ENCODE measurements at regions not wholly inside any gene's neighbourhood (a gene's known extent, or its start where the extent isn't known, plus 50 kb on each side); places are given as distances from the start of the nearest gene placed in this dataset.
A peak's percentile ranks its signal among the peaks of the same experiment; 100 is the strongest.

GRCh38 chr17:71422968-71423367, 697.9 kb upstream of the SOX9 start:
- H3K9me3 ChIP-seq (ENCODE audit: control insufficient read depth, insufficient read depth, low read length), result peaks cover 4% of the 10 kb centered on the region; the same call in 1 of the 2 replicates
- ChIA-PET POLR2A (no interaction called here), CTCF (no interaction called here)
- no peak overlapping the region for H3K27ac ChIP-seq (ENCODE audit: low read depth, low read length)
- H3K4me3 ChIP-seq (ENCODE audit: low read depth, low read length), result no peak overlapping the region
- no peak for TF ChIP-seq CTCF (IDR thresholded peaks at IDR 0.05; ENCODE audit: low read depth, low read length)
- H3K27me3 ChIP-seq (ENCODE audit: control insufficient read depth, insufficient read depth, low read length), result no peaks in the 10 kb centered on the region
- no peak for DNase-seq (ENCODE audit: low read depth, low spot score)

GRCh38 chr17:71423871-71424546, 696.8 kb upstream of the SOX9 start:
- peak; percentile 32 for DNase-seq (ENCODE audit: low read depth, low spot score)
- Histone ChIP-seq H3K27ac (ENCODE audit: low read depth, low read length) (no peak overlapping the region), H3K9me3 (ENCODE audit: control insufficient read depth, insufficient read depth, low read length) (peaks cover 4% of the 10 kb centered on the region; the same call in 1 of the 2 replicates), H3K27me3 (ENCODE audit: control insufficient read depth, insufficient read depth, low read length) (no peaks in the 10 kb centered on the region), H3K4me3 (ENCODE audit: low read depth, low read length) (no peak overlapping the region)
- POLR2A ChIA-PET, result no interaction called here
- no peak for TF ChIP-seq CTCF (IDR thresholded peaks at IDR 0.05; ENCODE audit: low read depth, low read length)
- CTCF ChIA-PET, result interaction anchor here (1.0 kb wide), 1 partner anchor 657 kb away, joined by 5 read pairs; no protein-coding TSS in a partner anchor

- no peak for TF ChIP-seq CTCF (IDR thresholded peaks at IDR 0.05; ENCODE audit: low read depth, low read length)
- no peak for DNase-seq (ENCODE audit: low read depth, low spot score)
- peaks cover under 1% of the 10 kb centered on the region; the same call in 1 of the 2 replicates for H3K9me3 ChIP-seq (ENCODE audit: control insufficient read depth, insufficient read depth, low read length)
These were observed 693.0 kb upstream of the SOX9 start for GRCh38 chr17:71427801-71428200.

DNA sequence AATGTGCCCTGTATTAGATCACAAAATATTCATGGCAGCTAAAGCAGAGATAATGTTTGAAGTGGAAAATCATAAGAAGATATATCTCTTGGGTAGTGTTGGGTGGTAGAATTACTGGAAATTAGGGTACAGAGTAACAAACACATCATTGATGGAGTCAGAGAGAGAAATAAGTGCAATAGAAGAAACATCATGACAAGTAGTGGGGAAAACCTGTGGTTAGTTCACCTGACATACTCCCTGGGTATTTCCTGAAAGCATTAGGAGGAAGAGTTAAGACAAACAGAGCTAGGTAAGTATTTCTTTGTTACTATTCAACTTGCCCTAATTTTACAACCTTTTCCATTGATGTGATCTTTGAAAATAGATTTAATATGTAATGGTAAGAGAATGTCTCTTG, 691.9 kb upstream of the SOX9 start:
- POLR2A ChIA-PET, result no interaction called here
- no peak for TF ChIP-seq CTCF (IDR thresholded peaks at IDR 0.05; ENCODE audit: low read depth, low read length)
- CTCF ChIA-PET, result no interaction called here

More at GRCh38 chr17:71427801-71428200, 693.0 kb upstream of the SOX9 start:
- ChIA-PET POLR2A (no interaction called here), CTCF (no interaction called here)
- no peak overlapping the region for H3K27ac ChIP-seq (ENCODE audit: low read depth, low read length)
- no peaks in the 10 kb centered on the region for H3K27me3 ChIP-seq (ENCODE audit: control insufficient read depth, insufficient read depth, low read length)
- H3K4me3 ChIP-seq (ENCODE audit: low read depth, low read length), result no peak overlapping the region

GRCh38 chr17:71430281-71430680, 690.5 kb upstream of the SOX9 start:
- ChIA-PET POLR2A (no interaction called here), CTCF (interaction anchor here (0.7 kb wide), 1 partner anchor 31 kb away, joined by 4 read pairs; no protein-coding TSS in a partner anchor)
- Histone ChIP-seq H3K4me3 (ENCODE audit: low read depth, low read length) (no peak overlapping the region), H3K9me3 (ENCODE audit: control insufficient read depth, insufficient read depth, low read length) (no peaks in the 10 kb centered on the region), H3K27ac (ENCODE audit: low read depth, low read length) (no peak overlapping the region), H3K27me3 (ENCODE audit: control insufficient read depth, insufficient read depth, low read length) (no peaks in the 10 kb centered on the region)
- DNase-seq (ENCODE audit: low read depth, low spot score), result no peak
- TF ChIP-seq CTCF (IDR thresholded peaks at IDR 0.05; ENCODE audit: low read depth, low read length), result no peak

More for the DNA sequence above, 691.9 kb upstream of the SOX9 start:
- DNase-seq (ENCODE audit: low read depth, low spot score), result no peak
- Histone ChIP-seq H3K27ac (ENCODE audit: low read depth, low read length) (no peak overlapping the region), H3K4me3 (ENCODE audit: low read depth, low read length) (no peak overlapping the region), H3K9me3 (ENCODE audit: control insufficient read depth, insufficient read depth, low read length) (no peaks in the 10 kb centered on the region), H3K27me3 (ENCODE audit: control insufficient read depth, insufficient read depth, low read length) (no peaks in the 10 kb centered on the region)

All from AG04450 (cell line).